GM06990 (cell line): ENCODE measurements at regions not wholly inside any gene's neighbourhood (a gene's known extent, or its start where the extent isn't known, plus 50 kb on each side); places are given as distances from the start of the nearest gene placed in this dataset.

Experiments
- DNase-seq: peaks from one replicate; pipeline ENCODE4 v3.0.0-alpha.2; 2011; ENCODE audit not compliant: insufficient read length; ENCODE audit errors: extremely low read depth
- H3K27me3 ChIP-seq: replicated peaks from 2 replicates; pipeline ENCODE4 v1.6.0; 2011; ENCODE audit warnings: low read length; ENCODE audit not compliant: control insufficient read depth, insufficient read depth
- H3K36me3 ChIP-seq: 2 replicates; pipeline ENCODE4 v1.5.1; 2011; ENCODE audit warnings: low read length; ENCODE audit not compliant: control insufficient read depth, insufficient read depth
- H3K4me3 ChIP-seq: replicated peaks from 2 replicates; pipeline ENCODE4 v1.5.1; 2011; ENCODE audit warnings: low read depth, mild to moderate bottlenecking, control low read depth, low read length
- TF ChIP-seq, protein P1 (sequence below): IDR thresholded peaks from 2 replicates; pipeline ENCODE4 v1.5.1; 2011; ENCODE audit warnings: low read length, control low read depth, mild to moderate bottlenecking, inconsistent platforms; ENCODE audit not compliant: insufficient read depth, poor library complexity, severe bottlenecking

DNA sequence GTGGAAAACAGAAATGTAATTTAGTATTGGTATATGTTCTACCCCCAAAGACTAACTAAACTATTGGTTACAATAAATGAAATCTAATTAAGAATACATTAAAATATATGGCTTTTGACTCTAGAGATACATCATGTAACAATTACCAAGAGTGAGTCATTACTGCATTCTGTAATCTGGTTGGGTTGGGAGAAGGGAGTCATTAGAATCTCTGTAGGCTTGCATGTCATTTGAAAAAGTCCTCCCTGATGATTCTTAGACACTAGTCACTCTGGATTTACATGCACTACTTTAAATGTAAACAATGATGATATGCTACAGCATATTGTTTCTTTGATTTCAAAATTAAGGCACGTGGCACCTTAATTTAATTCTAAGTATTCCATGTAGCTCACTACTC lies 293.4 kb upstream of the CHST9 start:
- TF ChIP-seq, protein P1, sequence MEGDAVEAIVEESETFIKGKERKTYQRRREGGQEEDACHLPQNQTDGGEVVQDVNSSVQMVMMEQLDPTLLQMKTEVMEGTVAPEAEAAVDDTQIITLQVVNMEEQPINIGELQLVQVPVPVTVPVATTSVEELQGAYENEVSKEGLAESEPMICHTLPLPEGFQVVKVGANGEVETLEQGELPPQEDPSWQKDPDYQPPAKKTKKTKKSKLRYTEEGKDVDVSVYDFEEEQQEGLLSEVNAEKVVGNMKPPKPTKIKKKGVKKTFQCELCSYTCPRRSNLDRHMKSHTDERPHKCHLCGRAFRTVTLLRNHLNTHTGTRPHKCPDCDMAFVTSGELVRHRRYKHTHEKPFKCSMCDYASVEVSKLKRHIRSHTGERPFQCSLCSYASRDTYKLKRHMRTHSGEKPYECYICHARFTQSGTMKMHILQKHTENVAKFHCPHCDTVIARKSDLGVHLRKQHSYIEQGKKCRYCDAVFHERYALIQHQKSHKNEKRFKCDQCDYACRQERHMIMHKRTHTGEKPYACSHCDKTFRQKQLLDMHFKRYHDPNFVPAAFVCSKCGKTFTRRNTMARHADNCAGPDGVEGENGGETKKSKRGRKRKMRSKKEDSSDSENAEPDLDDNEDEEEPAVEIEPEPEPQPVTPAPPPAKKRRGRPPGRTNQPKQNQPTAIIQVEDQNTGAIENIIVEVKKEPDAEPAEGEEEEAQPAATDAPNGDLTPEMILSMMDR = no peak
- H3K4me3 ChIP-seq = no peak overlapping the region
- DNase-seq = no peak
- no peaks in the 10 kb centered on the region for H3K27me3 ChIP-seq
- no peaks in the 10 kb centered on the region for H3K36me3 ChIP-seq

DNA sequence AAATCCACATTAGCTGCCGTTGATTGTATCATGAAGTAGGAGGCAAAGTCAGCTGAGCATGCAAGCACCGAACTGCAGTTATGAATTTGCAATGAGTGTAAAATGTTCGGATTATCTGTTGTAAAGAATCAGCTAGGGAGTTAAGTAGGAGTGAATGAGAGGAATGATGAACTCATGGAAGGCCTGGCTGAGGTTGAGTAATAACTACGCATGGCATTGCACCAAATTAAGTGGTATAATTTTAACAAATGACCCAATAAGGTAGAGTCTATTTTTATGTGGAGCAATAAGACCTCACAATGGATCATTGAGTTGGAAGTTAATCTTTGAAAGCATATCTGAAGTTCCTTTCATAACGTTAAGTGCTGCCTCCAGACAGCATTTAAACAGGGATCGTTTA lies 288.2 kb upstream of the CHST9 start:
- no peak for DNase-seq
- Histone ChIP-seq H3K36me3 (no peaks in the 10 kb centered on the region), H3K27me3 (no peaks in the 10 kb centered on the region), H3K4me3 (no peak overlapping the region)
- TF ChIP-seq, protein P1 = no peak

DNA sequence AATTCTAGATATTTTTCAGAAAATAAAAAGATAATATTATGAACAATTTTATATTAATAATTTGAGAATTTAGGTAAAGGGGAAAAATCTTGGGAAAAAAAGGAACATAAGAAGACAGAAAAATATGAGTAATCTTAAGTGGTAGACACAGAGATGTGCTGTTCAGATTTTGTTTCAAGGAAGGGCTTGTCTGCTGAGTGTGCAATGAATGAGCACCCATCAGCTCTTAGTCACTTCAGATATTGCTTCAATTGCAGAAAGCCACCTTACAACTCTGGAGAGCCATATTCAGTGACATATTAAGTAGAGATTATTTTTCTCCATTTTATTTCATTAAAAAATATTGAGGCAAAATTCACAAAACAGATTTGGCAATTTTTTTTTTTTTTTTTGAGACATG lies 282.0 kb upstream of the CHST9 start:
- no peak for DNase-seq
- Histone ChIP-seq H3K27me3 (no peaks in the 10 kb centered on the region), H3K4me3 (no peak overlapping the region), H3K36me3 (no peaks in the 10 kb centered on the region)
- TF ChIP-seq, protein P1 = no peak

DNA sequence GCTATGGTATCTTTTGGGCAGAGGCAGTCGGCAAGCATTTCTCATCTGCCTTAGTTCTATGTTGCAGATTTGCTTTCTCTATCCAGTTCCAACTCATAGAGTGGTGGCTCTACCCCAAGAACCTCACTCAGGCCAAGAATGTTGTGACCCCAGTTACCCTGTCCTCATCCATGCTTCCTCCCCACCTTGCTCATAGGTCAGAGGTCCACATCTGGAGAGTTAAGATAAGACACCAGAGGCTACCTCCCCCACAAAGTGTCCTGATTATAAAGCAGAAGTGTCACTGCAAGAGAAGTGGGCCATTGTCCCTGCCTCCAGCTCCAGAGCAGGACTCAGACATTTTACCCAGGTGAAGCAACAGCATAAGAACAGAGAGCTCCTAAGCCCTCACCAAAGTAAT lies 276.8 kb upstream of the CHST9 start:
- no peaks in the 10 kb centered on the region for H3K27me3 ChIP-seq
- TF ChIP-seq, protein P1 = no peak
- no peaks in the 10 kb centered on the region for H3K36me3 ChIP-seq
- no peak for DNase-seq
- no peak overlapping the region for H3K4me3 ChIP-seq

DNA sequence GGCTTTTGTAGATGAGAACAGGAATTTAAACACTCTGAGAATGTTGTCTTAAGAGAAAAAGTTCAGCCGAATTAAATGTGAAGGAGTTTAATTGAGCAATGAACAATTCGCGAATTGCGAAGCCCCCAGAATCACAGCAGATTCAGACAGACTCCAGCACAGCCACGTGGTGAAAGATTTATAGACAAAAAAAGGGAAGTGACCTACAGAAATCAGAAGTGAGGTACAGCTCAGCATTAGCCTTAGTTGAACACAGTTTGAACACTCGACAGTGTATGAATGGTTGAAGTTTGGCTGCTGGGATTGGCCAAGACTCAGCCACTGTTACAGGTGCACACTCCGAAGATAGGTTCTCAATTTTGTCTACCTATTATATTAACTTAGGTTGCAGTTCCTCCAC lies 264.0 kb upstream of the CHST9 start:
- no peak overlapping the region for H3K4me3 ChIP-seq
- no peaks in the 10 kb centered on the region for H3K36me3 ChIP-seq
- H3K27me3 ChIP-seq = no peaks in the 10 kb centered on the region
- TF ChIP-seq, protein P1 = no peak
- DNase-seq = no peak

DNA sequence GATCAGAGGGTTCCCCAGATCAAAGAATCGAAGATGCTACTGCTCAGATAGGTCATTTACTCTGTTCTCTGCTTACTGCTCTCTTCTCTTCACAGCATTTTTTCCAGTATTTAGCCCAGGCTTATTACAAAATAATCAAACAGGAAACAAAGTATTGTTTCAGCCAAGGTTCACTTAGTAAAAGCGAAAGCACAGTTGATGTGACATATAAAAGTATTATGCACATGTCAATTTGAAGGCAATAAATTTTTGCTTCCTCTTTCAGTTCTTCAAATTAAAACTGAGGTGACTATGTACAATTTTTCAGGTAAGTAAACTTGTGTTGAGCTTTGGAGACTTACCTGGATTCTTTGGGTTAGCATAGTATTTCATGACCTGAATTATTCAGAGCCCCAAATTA lies 262.8 kb upstream of the CHST9 start:
- H3K36me3 ChIP-seq = no peaks in the 10 kb centered on the region
- DNase-seq = no peak
- no peaks in the 10 kb centered on the region for H3K27me3 ChIP-seq
- no peak overlapping the region for H3K4me3 ChIP-seq
- TF ChIP-seq, protein P1 = no peak
